Stimulated activated naive B cell treated with anti-CD40 and anti-IgM and Interleukin-4, amounts not matched to agents 10 μg/mL and 1 μg/mL and 100 μg/mL, for 72 hours (primary cell): ENCODE measurements at regions not wholly inside any gene's neighbourhood (a gene's known extent, or its start where the extent isn't known, plus 50 kb on each side); places are given as distances from the start of the nearest gene placed in this dataset.
"Not testable (repeated sequence)": the region's sequence is repeated elsewhere in the genome, so short reads cannot be mapped to it uniquely, and the experiment has no call there.

ENCODE experiments used
- ATAC-seq, 2 donors: fragments of 150-1000 bp; cut with Tn5 transposase; replicated peaks; 2 replicates each; pipeline ENCODE4 v1.10.0; 2021; ENCODE audit warnings: moderate library complexity in 1 of 2
- DNase-seq: peaks from one replicate; pipeline ENCODE4 v3.0.0; 2021
- H3K27ac Mint-ChIP-seq: one replicate; pipeline ENCODE4 v1.8.0; 2022; ENCODE audit warnings: mild to moderate bottlenecking, mixed read lengths
- H3K27me3 Mint-ChIP-seq, 2 donors: one replicate each; pipeline ENCODE4 v1.8.0; 2022; ENCODE audit warnings: mixed read lengths in 2 of 2
- H3K36me3 Mint-ChIP-seq, 2 donors: one replicate each; pipeline ENCODE4 v1.8.0; 2022; ENCODE audit warnings: mixed read lengths in 2 of 2, mild to moderate bottlenecking in 1 of 2
- H3K4me1 Mint-ChIP-seq, 2 donors: one replicate each; pipeline ENCODE4 v1.8.0; 2022; ENCODE audit warnings: mixed read lengths in 2 of 2, mild to moderate bottlenecking in 1 of 2
- H3K4me3 Mint-ChIP-seq, 2 donors: one replicate each; pipeline ENCODE4 v1.8.0; 2022; ENCODE audit warnings: mild to moderate bottlenecking in 2 of 2, mixed read lengths in 2 of 2, moderate library complexity in 1 of 2
- H3K9me3 Mint-ChIP-seq, 2 donors: one replicate each; pipeline ENCODE4 v1.8.0; 2022; ENCODE audit warnings: mixed read lengths in 2 of 2, mild to moderate bottlenecking in 1 of 2

- Mint-ChIP-seq H3K4me1 (no peaks in the 10 kb centered on the region), H3K9me3 (peaks cover 2 to 8% of the 10 kb centered on the region in 2 donors), H3K27me3 (peaks cover 0 to 12% of the 10 kb centered on the region in 2 donors), H3K27ac (no peak overlapping the region), H3K4me3 (no peak overlapping the region), H3K36me3 (no peaks in the 10 kb centered on the region)
- ATAC-seq (no peak), DNase-seq (no peak)
Observed at GRCh38 chr11:135001581-135001980, 589.5 kb upstream of the B3GAT1 start.

- not testable (repeated sequence) for ATAC-seq, H3K36me3 Mint-ChIP-seq, DNase-seq, H3K4me3 Mint-ChIP-seq, H3K4me1 Mint-ChIP-seq, H3K9me3 Mint-ChIP-seq, H3K27ac Mint-ChIP-seq
- peaks cover 0 to 12% of the 10 kb centered on the region in 2 donors for H3K27me3 Mint-ChIP-seq
Observed at GRCh38 chr11:135001065-135001464, 589.0 kb upstream of the B3GAT1 start.

GRCh38 chr11:134999590-134999989 is 587.5 kb upstream of the B3GAT1 start:
- Mint-ChIP-seq H3K9me3 (peaks cover 2 to 8% of the 10 kb centered on the region in 2 donors), H3K27me3 (peaks cover 0 to 11% of the 10 kb centered on the region in 2 donors), H3K4me3 (no peak overlapping the region), H3K36me3 (no peaks in the 10 kb centered on the region), H3K4me1 (no peaks in the 10 kb centered on the region), H3K27ac (no peak overlapping the region)
- no peak for DNase-seq
- no peak for ATAC-seq

- DNase-seq (no peak), ATAC-seq (no peak)
- no peaks in the 10 kb centered on the region for H3K4me1 Mint-ChIP-seq
- H3K27ac Mint-ChIP-seq = no peak overlapping the region
- no peak overlapping the region for H3K4me3 Mint-ChIP-seq
- peaks cover 2 to 8% of the 10 kb centered on the region in 2 donors for H3K9me3 Mint-ChIP-seq
- no peaks in the 10 kb centered on the region for H3K36me3 Mint-ChIP-seq
- H3K27me3 Mint-ChIP-seq = peaks cover 0 to 9% of the 10 kb centered on the region in 2 donors
Observed at GRCh38 chr11:134997652-134998320, 585.7 kb upstream of the B3GAT1 start.

- Mint-ChIP-seq H3K27ac (no peak overlapping the region), H3K4me1 (no peaks in the 10 kb centered on the region), H3K4me3 (no peak overlapping the region), H3K27me3 (peaks cover 0 to 11% of the 10 kb centered on the region in 2 donors), H3K9me3 (peaks cover 0 to 2% of the 10 kb centered on the region in 2 donors), H3K36me3 (no peaks in the 10 kb centered on the region)
- ATAC-seq (no peak), DNase-seq (no peak)
Observed at GRCh38 chr11:134995741-134996140, 583.7 kb upstream of the B3GAT1 start.

GRCh38 chr11:134994431-134994830 is 582.4 kb upstream of the B3GAT1 start:
- H3K4me3 Mint-ChIP-seq = no peak overlapping the region
- no peaks in the 10 kb centered on the region for H3K36me3 Mint-ChIP-seq
- H3K9me3 Mint-ChIP-seq = no peaks in the 10 kb centered on the region
- no peaks in the 10 kb centered on the region for H3K4me1 Mint-ChIP-seq
- ATAC-seq (no peak), DNase-seq (no peak)
- no peak overlapping the region for H3K27ac Mint-ChIP-seq
- H3K27me3 Mint-ChIP-seq = peaks cover 0 to 4% of the 10 kb centered on the region in 2 donors

GRCh38 chr11:134993691-134994243 is 581.7 kb upstream of the B3GAT1 start:
- no peak for ATAC-seq
- no peaks in the 10 kb centered on the region for H3K36me3 Mint-ChIP-seq
- no peaks in the 10 kb centered on the region for H3K9me3 Mint-ChIP-seq
- H3K27me3 Mint-ChIP-seq = peaks cover 0 to 4% of the 10 kb centered on the region in 2 donors
- H3K4me3 Mint-ChIP-seq = no peak overlapping the region
- DNase-seq = no peak
- no peak overlapping the region for H3K27ac Mint-ChIP-seq
- no peaks in the 10 kb centered on the region for H3K4me1 Mint-ChIP-seq

GRCh38 chr11:134992981-134993380 is 580.9 kb upstream of the B3GAT1 start:
- peaks cover 0 to 4% of the 10 kb centered on the region in 2 donors for H3K27me3 Mint-ChIP-seq
- no peak overlapping the region for H3K27ac Mint-ChIP-seq
- no peak for DNase-seq
- H3K4me1 Mint-ChIP-seq = no peaks in the 10 kb centered on the region
- no peaks in the 10 kb centered on the region for H3K9me3 Mint-ChIP-seq
- no peaks in the 10 kb centered on the region for H3K36me3 Mint-ChIP-seq
- no peak for ATAC-seq
- H3K4me3 Mint-ChIP-seq = no peak overlapping the region

GRCh38 chr11:134988495-134988894 is 576.5 kb upstream of the B3GAT1 start:
- Mint-ChIP-seq H3K9me3 (no peaks in the 10 kb centered on the region), H3K27ac (no peak overlapping the region), H3K4me1 (no peaks in the 10 kb centered on the region), H3K27me3 (peaks cover 9 to 16% of the 10 kb centered on the region in 2 donors), H3K36me3 (no peaks in the 10 kb centered on the region), H3K4me3 (no peak overlapping the region)
- no peak for DNase-seq
- no peak for ATAC-seq

GRCh38 chr11:134987822-134988221 is 575.8 kb upstream of the B3GAT1 start:
- Mint-ChIP-seq H3K9me3 (no peaks in the 10 kb centered on the region), H3K27me3 (peaks cover 12 to 16% of the 10 kb centered on the region in 2 donors), H3K4me3 (no peak overlapping the region), H3K27ac (no peak overlapping the region), H3K4me1 (no peaks in the 10 kb centered on the region), H3K36me3 (no peaks in the 10 kb centered on the region)
- ATAC-seq (no peak), DNase-seq (no peak)

GRCh38 chr11:134987223-134987768 is 575.3 kb upstream of the B3GAT1 start:
- no peaks in the 10 kb centered on the region for H3K36me3 Mint-ChIP-seq
- DNase-seq = no peak
- peaks cover 12 to 16% of the 10 kb centered on the region in 2 donors for H3K27me3 Mint-ChIP-seq
- no peaks in the 10 kb centered on the region for H3K9me3 Mint-ChIP-seq
- H3K4me1 Mint-ChIP-seq = no peaks in the 10 kb centered on the region
- no peak overlapping the region for H3K27ac Mint-ChIP-seq
- H3K4me3 Mint-ChIP-seq = no peak overlapping the region
- ATAC-seq = no peak

- Mint-ChIP-seq H3K27ac (no peak overlapping the region), H3K27me3 (peaks cover 8 to 16% of the 10 kb centered on the region in 2 donors), H3K4me1 (no peaks in the 10 kb centered on the region), H3K9me3 (no peaks in the 10 kb centered on the region), H3K4me3 (no peak overlapping the region), H3K36me3 (no peaks in the 10 kb centered on the region)
- DNase-seq = no peak
- no peak for ATAC-seq
Observed at GRCh38 chr11:134984421-134984820, 572.4 kb upstream of the B3GAT1 start.

- H3K27me3 Mint-ChIP-seq = peaks cover 6 to 13% of the 10 kb centered on the region in 2 donors
- H3K9me3 Mint-ChIP-seq, H3K36me3 Mint-ChIP-seq, DNase-seq, ATAC-seq, H3K27ac Mint-ChIP-seq, H3K4me1 Mint-ChIP-seq, H3K4me3 Mint-ChIP-seq: not testable (repeated sequence)
Observed at GRCh38 chr11:134982432-134982831, 570.4 kb upstream of the B3GAT1 start.

- no peak overlapping the region for H3K27ac Mint-ChIP-seq
- ATAC-seq = no peak
Observed at GRCh38 chr11:134981835-134982234, 569.8 kb upstream of the B3GAT1 start.

More at GRCh38 chr11:134981835-134982234, 569.8 kb upstream of the B3GAT1 start:
- Mint-ChIP-seq H3K4me1 (no peaks in the 10 kb centered on the region), H3K36me3 (no peaks in the 10 kb centered on the region), H3K9me3 (no peaks in the 10 kb centered on the region), H3K27me3 (peaks cover 4 to 7% of the 10 kb centered on the region in 2 donors), H3K4me3 (no peak overlapping the region)
- DNase-seq = no peak
